ENCODE measurements at regions not wholly inside any gene's neighbourhood (a gene's known extent, or its start where the extent isn't known, plus 50 kb on each side); places are given as distances from the start of the nearest gene placed in this dataset.

- TF ChIP-seq CTCF (conservative IDR thresholded peaks at IDR 0.05; ENCODE audit: low read depth, low read length) (no peak), EZH2 (IDR thresholded peaks at IDR 0.05; ENCODE audit: low read length, unreplicated experiment) (no peak), EZH2phosphoT487 (IDR thresholded peaks at IDR 0.05; ENCODE audit: borderline replicate concordance, low read length) (no peak)
Measured at GRCh38 chr11:91813263-91813662, 411.4 kb upstream of the FAT3 start.
